NOMO-1 treated with DMSO at 0.1 percent for 48 hours (cell line): ENCODE measurements at regions not wholly inside any gene's neighbourhood (a gene's known extent, or its start where the extent isn't known, plus 50 kb on each side); places are given as distances from the start of the nearest gene placed in this dataset.
A peak's percentile ranks its signal among the peaks of the same experiment; 100 is the strongest.

Source experiments
- DNase-seq: peaks from one replicate; lab custom pipeline; 2025; ENCODE audit not compliant: unreplicated experiment; lab: John Stamatoyannopoulos, UW

DNA sequence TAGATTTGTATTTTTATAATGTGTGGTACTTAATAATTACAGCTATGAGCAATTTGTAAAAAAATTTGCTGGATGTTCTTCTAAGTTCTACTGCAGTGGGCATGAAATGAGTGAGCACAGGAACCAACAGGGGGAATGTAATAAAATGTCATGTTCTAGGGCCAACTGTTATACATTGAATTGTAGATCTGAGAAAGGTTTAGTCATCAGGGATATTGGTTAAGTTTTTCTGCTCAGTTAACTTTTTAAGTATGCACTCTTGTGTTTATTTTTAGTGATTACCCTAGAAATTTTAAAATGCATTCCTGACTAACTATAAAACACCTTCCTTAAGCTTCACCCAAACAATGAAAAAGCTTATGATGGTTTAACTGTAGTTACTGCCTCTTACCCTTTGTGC is 101.8 kb downstream of the CAND1 start:
- DNase-seq, result no peak

DNA sequence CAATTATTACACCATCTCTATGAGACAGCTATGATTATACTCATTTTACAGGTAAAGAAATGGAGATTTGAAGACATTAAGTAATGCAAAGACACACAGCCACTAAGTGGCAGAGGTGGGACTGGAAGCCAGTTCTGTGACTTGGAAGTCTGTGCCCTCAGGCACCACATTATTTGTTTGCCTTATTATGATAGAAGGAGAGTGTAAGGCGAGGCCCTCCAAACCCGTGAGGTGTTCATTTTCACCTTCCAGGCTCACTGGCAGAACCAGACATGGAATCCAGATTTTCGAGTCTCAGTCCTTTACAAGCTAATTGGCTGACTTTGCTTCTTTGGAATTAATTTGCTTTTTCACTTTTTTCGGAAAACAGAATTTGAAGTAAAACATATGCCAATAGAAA is 107.9 kb downstream of the CAND1 start:
- no peak for DNase-seq

DNA sequence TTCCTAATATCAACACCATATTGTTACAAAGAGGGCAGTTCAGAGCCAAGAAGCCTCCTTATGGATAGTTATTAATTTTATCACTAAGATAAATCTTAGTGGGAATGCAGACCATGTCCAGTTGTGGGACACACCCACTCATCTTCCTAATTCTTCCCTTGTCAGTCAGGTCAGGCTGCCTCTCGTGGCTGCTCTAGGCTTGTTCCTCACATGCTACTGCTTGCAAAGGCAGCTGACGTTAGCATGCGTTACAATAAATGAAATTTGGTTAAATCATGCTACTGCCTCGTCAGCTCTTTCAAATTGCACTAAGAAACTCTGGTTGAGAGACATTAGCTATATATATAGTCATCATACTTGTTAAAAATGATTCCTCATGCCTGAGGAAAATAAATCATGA is 108.4 kb downstream of the CAND1 start:
- no peak for DNase-seq

DNA sequence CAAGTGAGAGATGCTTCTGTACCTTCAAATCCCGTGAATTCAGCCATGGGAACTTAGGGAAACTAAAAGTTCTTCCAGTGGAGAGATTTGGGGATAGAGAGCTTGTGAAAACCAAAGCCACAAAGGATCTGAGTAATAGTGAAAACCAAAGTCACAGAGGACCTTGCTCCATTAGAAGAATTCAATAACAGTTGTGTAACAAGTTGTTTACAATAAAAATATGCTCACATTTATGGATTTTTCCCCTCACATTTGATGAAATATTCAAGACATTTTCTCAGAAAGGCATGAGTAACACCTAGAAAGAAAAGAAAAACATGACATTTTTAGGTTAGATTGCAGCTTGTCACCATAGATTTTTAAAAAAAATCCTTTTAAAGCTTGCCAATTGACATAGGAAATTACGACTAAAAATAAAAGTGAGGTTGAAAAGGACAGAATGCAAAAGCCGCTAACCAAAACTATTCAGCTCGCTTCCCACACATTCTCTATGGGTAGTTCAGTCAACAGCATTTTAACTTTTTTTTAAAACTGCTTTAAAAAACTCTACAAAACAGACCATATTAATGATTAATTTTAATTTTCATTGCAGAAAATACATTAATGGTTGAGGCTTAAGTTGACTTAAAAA is 113.2 kb downstream of the CAND1 start:
- DNase-seq, result no peak

DNA sequence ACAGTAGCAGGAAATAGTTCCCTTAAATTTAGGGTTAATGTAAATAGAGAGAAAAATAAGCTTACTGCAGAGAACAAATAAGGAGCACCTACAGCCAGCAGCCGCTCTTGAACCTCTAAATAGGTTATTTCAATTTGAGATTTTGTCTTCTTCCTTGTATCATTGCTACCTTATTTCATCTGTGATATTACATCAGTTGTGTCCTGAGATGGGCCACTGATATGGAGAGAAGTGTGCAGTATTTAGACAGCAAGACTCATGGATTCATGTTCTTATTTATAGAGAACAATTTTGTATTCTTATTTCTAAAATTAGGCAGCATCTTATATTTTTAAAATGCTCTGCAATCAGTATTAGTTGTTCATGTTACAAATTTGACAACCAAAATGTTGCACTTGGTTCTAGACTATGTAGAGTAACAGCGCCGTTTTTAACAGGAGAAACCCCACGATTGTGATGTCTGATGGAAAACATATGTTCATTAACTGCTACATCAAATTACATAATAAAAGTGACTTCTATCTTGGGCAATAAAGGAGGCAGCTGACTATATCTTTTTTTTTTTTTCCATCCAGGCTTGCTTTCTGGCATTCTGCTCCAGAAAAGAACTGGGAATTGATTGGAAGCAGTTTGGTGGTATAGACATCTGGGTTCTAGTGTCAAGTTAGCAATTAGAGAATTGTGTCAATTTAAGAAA is 117.9 kb downstream of the CAND1 start:
- DNase-seq, result no peak

DNA sequence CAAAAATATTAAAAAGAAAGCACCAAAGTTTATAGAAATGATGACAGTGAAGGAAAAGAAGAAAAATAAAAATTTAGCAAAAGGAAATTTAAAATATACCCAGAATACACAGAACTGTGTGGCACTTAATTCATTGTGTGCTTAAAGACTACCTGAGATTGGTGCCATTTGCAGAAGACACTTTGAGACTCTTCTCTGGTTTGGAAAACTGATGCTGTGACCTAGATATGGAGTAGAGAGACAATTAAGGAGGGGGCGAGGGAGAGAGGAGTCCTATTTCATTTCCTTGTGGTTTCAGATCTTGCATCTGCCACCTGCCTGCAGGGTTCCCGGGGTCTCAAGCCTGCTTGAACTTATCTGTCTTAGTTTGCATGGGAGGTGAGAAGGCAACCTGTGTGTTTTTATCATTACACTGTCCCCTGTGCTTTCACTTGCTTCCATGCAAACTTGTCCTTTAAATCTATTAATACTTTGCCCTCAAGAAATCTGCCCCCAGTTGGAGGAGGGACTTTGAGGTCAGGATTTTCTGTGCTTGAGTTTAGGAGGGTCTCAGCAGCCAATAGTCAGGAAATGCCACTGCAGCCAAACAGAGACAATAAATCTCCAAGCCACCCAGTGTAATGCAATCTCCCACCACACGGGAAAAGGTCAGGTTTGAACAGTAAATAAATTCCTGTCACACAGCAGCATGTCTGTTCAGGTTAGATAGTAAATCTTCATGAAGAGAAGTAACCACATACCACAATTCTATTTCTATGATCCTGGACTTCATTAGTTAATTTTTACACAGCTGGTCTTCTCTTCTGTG is 119.4 kb downstream of the CAND1 start:
- peak; percentile 2 for DNase-seq

DNA sequence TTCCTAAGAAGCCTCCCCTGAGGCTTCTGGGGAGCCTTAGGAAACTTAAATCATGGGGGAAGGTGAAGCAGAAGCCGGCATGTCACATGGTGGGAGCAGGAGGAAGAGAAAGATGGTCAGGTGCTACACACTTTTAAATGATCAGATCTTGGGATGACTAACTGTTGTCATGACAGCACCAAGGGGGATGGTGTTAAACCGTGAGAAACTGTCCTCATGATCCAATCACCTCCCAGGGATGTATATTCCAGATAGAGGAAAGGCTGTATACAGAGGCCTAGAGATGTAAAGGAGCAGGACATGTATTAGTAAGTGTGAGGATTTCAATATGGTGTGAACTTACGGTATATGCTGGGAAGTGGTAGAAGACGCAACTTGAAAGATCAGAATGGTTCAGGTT is 121.1 kb downstream of the CAND1 start:
- DNase-seq, result no peak

DNA sequence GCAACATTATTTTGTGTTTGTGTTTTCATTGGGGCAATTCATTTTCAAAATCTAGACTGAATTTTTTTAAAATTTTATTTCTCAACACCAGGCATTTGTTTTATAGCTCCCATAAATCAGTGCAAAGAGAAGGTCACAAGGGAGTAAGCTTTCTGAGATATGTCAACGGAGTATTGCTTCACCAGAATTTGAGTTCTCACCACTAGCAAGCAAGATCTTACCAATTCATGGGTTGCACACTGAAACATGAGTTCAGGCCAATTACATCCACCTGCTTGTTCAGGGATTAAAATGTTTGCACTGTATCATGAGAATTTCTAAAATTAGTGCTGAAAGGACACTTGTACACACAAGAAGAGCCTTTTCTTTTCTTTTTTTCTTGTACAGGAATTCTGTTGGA is 121.9 kb downstream of the CAND1 start:
- no peak for DNase-seq

DNA sequence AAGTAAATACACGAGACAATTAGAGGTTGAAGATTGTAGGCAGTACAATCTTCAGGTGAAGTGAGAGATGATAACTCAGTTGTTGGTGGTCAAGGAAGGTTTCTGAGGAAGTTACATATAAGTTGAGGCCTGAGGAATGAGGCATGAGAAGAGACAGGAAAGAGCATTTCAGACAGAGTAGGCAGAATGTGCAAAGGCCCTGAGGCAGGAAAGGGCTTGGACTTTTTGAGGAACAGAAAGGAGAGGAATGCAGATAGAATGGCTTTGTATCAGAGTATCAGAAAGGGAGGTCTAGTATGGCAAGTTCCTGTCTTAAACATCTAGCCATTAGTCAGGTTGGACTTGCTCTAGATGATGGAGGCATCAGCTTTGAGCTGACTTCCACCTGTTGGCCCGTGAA is 122.5 kb downstream of the CAND1 start:
- no peak for DNase-seq

DNA sequence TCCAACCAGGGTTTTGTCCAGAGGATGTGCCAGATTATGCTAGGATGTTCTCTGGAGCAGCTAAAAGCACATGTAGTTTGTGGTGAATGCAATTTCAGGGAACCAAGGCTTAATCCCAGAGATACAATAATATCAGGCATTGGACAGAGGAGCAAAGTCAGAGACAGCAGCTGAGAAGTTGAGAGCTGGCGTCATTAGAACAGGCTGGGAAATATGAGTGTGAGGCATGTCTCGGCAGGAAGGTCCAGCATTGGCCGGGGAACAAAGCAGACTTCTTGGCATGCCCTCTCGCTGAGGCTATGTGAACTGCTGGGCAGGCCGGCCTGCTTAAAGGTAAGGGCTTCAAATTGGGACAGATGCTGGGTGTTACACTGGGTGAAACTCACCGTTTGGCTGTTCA is 125.4 kb downstream of the CAND1 start:
- DNase-seq, result no peak

DNA sequence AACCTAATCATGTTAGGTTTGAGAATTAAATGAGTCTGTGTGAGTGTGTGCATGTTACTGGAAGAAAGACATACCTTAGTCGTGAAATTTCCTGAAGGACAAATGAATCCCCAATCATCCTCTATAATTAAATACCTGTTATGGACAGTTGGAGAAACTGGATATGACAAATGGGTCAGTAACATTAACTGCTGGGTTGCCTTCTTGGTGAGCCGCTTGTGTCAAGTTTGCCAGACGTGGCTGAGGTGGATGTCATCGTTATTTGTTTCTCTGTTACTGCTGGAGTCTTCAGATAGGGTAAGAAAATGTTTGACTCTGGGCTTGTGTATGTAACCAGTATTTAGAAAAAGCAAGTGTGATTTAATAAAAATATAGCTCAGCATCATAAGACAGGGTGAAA is 131.6 kb downstream of the CAND1 start:
- no peak for DNase-seq

DNA sequence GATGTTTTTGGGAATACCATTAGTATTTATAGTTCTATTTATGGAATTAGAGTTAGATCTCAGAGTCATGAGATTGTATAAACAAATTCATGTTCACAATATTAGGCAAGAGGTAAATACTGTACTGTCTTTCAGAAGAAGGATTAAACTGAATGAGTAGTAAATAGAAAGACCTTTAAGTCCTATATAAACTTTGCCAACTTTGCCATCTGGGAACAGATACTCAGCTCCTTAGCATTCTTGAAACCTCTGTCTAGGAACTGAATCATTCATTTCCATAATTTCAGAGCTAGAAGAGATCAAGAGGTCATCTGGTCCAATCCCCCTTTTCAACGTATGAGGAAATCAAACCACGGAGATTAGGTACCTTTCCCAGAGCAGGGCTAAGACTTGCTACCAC is 141.1 kb downstream of the CAND1 start:
- no peak for DNase-seq

DNA sequence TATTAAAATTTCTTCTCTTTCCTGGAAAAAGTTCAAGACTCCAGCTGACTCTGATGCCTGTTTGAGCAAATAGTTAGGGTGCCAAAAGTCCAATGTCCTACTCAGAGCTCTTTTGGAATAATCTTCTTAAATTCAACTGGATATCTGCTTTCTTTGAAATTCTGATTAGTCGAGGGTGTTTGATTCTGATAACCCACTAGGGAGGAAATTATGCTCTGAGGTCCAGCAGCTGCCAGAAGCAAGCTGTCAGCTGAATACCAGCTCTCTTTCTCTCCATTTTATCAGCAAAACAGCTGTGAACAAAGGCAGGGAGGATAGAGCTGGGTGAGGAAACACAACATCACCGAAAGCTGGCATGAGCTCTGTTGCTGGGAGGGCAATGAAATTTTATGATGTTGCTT is 141.5 kb downstream of the CAND1 start:
- DNase-seq, result no peak

DNA sequence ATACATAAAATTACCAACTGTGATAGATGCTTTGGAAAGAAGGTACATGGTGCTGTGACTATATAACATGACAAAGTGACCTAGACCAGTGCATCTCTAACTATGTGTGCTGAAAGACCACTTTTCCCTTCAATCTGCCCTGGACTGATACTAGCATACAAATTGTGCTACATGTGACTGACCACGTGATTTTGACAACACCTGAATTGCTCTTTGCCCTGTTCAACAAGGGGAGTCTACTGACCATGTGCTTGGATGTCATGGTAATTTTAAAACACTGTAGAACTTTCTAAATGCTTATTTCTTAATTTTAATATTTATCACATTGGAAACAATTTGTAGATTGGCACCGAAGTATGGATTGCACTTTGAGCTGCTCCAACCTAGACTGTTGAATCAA is 142.4 kb downstream of the CAND1 start:
- no peak for DNase-seq

DNA sequence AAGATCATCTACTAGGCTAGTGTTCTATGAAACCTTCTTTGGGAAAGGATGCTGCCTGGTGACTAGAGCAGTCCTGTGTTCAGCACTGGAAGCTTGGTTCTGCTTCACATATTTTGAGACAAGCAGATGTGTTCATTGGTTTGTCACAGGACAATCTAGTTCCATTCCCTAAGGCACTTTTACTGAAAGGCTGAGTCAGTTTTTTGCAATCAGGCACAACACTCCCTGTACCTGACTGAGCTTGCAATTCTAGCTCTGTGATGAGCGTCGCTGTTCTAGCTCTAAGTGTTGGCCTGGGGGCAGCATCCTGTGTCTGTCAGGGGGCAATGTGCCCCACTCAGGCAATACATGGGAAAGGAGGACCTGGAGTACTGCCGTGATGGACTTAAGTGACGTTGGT is 144.4 kb downstream of the CAND1 start:
- no peak for DNase-seq

DNA sequence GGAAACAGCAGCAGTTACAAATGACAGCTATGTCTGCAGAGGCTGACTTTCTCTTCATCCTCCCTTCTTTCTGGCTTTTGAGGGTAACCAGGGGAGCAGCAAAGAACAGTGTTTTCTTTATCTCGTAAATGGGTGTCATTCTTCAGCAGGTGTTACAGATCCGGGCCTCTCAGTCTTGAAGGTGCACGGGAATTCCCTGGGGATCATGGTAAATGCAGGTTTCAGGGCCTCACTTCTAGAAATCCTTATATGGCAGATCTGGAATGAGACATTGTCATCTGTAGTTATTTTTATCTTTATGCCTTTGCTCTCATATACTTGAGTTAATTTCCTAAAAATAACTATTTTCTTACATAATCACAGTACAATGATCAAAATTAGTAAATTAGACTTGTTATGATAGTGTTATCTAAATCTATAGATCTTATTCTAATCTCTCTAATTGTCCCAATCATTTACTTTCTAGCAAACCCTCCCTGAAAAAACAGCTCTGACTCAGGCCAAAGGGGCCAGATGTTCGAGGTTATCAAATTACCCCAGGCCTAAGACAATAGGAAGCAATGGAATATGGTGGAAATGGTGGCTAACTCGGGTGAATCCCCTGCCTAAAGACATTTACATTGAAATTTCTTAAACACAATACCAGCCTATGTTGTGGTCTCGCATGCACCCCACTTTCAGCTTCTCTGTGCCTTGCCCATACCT is 145.0 kb downstream of the CAND1 start:
- DNase-seq, result no peak

DNA sequence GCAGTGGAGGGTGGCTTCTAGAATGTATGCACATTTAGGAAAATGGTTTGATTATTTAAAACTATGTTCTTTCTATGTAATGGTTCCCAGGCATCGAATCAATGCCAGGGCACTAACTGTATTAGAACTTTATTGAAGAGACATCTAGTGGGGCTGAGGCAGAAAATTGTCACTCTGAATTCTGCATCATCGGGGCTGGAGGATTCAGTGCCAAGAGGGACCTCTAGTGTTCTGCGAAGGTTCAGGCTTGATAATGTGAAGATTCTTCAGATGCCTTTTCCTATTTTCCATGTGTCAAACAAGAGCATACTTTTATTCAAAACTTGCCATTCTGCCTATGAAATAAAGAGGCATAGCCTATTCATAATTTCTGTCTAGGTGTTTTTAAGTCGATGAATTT is 146.3 kb downstream of the CAND1 start:
- DNase-seq, result no peak

DNA sequence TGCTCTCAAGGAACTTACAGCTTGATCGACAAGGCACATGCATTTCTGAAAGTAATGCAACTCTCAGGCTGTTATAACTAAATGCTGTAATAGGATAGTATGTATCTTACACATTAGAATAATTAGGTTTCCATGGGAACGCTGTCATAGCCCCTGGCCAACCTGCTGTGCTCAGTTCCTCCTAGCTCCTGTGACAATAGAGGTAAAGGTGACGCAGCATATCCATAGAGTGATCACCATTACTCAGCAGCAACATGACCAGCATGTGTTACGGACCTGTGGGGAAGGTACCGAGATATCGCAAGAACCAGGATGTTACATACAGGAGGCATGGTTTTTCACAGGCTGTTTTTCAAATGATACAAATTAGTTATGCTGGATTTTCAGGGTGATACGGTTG is 150.7 kb downstream of the CAND1 start:
- no peak for DNase-seq

DNA sequence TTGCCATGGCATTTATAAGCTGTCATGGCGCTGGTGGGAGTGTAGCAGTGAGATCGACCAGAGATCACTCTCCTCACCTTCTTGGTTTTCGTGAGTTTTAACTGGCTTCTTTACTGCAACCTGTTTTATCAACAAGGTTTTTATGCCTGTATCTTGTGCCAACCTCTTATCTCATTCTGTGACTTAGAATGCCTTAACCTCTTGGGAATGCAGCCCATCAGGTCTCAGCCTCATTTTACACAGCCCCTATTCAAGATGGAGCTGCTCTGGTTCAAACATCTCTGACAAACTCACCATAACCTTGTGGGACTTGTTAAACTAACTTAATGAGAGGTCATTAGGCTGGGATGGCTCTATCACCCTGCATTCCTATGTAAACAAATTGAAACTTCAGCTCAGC is 151.3 kb downstream of the CAND1 start:
- DNase-seq, result no peak

DNA sequence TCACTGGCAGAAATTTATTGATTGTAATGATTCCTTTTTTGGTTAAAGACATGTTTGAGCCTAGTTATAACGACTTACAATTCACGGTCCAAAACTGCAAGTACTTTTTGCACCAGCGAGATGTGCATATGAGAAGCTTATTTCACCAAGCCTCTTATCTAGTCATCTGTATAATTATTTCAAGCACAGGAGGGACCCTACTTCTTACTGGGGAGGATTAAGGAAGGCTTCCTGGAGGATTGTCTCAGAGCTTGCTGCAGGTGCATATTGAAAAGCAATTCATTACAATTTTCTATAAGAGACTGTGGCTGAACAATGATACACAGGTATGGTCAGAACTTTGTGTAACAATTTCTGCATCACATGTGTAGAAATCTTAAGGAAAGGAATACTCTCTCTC is 152.9 kb downstream of the CAND1 start:
- no peak for DNase-seq

DNA sequence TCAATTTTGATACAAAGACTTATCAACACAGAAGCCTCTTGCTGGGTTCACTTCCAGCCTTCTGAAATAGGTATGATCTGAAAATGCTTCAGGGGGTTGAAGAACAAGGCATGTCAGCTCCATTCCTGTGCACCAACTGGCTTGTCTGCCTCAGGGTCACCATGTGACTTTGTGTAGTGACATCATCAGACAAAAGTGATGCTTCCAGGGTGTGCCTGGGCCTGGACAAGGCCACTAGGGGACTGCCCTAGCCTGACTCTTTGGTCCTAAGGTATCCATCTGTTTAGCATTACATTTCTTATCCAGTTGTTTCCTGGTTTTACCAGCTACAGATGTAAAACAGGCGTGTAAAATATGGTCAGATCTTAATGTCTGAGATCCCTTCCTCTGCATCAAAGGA is 155.6 kb downstream of the CAND1 start:
- DNase-seq, result no peak

DNA sequence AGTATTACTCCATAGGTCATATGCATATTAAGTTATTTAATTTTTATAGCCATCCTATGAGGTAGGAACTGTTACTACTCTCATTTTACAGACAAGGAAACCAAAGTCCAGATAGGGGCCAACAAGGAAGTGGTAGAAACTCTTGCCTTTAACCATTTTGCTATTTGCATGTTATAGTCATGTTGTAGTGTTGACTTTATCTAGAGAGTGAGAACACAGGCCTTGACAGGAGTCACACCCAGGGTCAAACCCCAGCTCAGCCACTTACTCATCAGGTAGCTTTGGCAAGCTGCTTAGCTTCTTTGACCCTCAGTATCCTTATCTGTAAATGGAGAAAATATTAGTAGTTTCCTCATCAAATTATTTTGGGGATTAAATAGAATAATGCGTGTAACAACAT is 156.2 kb downstream of the CAND1 start:
- DNase-seq, result no peak
